ENCODE measurements at regions not wholly inside any gene's neighbourhood (a gene's known extent, or its start where the extent isn't known, plus 50 kb on each side); places are given as distances from the start of the nearest gene placed in this dataset.

DNA sequence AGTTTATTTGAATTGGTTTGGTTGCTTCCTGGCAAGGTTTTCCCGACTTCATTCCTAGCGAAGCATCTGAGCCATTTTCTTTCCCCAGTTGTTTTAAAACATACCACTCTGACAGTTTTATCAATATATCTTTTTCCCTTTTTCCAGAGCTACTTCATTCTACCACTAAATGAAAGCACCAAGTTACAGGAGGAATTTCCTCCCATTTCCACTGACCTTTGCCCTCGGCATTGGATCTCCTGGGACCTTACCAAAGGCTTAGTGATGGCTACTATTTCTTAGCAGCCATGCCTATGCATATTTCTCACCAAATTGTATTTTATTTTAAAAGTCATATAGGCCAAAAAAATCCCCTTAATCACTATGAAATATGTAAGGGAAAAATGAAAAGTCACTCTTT lies 150.5 kb downstream of the ZNF330 start:
- TF ChIP-seq, protein P1, sequence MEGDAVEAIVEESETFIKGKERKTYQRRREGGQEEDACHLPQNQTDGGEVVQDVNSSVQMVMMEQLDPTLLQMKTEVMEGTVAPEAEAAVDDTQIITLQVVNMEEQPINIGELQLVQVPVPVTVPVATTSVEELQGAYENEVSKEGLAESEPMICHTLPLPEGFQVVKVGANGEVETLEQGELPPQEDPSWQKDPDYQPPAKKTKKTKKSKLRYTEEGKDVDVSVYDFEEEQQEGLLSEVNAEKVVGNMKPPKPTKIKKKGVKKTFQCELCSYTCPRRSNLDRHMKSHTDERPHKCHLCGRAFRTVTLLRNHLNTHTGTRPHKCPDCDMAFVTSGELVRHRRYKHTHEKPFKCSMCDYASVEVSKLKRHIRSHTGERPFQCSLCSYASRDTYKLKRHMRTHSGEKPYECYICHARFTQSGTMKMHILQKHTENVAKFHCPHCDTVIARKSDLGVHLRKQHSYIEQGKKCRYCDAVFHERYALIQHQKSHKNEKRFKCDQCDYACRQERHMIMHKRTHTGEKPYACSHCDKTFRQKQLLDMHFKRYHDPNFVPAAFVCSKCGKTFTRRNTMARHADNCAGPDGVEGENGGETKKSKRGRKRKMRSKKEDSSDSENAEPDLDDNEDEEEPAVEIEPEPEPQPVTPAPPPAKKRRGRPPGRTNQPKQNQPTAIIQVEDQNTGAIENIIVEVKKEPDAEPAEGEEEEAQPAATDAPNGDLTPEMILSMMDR (conservative IDR thresholded peaks at IDR 0.05; ENCODE audit: low read length) = no peak
- TF ChIP-seq EZH2phosphoT487 (IDR thresholded peaks at IDR 0.05; ENCODE audit: borderline replicate concordance) = no peak

Data from Loucy (cell line).